Heart left ventricle (tissue), 13 donors: ENCODE measurements at regions not wholly inside any gene's neighbourhood (a gene's known extent, or its start where the extent isn't known, plus 50 kb on each side); places are given as distances from the start of the nearest gene placed in this dataset.

ENCODE experiments used
- POLR2A ChIP-seq, 2 donors: fragments of 450-650 bp; IDR thresholded peaks; one replicate each; pipeline ENCODE4 v1.6.1; 2017; ENCODE audit warnings: antibody characterized with exemption in 2 of 2, mild to moderate bottlenecking in 2 of 2, moderate library complexity in 2 of 2
- TF ChIP-seq, protein P1 (sequence below), 12 donors: fragments of 200-600 bp; sonication (generic) in 4 of 12; IDR thresholded peaks; one replicate each; pipeline versions ENCODE4 v1.5.0 to v1.8.0; 2018 to 2022; ENCODE audit warnings: antibody characterized with exemption in 12 of 12, mild to moderate bottlenecking in 5 of 12
- donor health status: ischemic (EF 13 %, LVEDD 7.1; RV severe dilation, severe dysfunction).
- donor health status: DM: no; HTN: yes; CAD: no.
- donor health status: DM: no; HTN: no; CAD: no.
- donor health status: ischemic (EF 25% LVEDD 6.9; RV normal size, moderate dysfunction).
- donor health status: ischemic (EF 25% LVEDD 5.7; RV mildly dilated, moderate dysfunction).
- donor health status: ischemic (EF 35%, LVEDD 5.7; RV mildly dilated, moderate dysfunction).
- donor health status: nonischemic (EF 11% LVEDD 7.7; RV severe dilation, severe dysfunction).
- donor health status: DM: yes; HTN: yes; CAD: no.
- donor health status: PGD.
- donor health status: ischemic (EF 29% LVEDD 5.4; RV normal size, mild dysfunction).
- donor health status: nonischemic (EF 23%, LVEDD 6.1; RV moderate dilation, normal function).

DNA sequence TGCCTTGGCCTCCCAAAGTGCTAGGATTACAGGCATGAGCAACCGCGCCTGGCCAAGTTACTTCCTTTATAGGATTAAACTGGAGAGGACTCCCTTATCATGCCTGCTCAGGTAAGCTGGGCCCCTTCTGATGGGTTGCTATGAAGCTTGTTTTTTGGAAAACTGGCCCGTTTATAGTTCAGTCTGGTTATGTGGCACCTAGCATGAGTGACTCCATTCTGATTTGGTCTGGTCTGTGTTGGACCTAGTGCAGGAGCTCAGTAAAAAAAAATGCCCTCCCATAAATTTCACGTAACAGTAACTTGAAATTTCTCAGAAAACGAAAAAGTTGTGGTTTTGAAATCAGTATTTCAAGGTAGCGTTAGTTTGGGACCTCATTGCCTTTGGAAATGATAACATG is 448.4 kb downstream of the HACE1 start:
- TF ChIP-seq POLR2A (IDR thresholded peaks at IDR 0.05) = no peak
- TF ChIP-seq, protein P1, sequence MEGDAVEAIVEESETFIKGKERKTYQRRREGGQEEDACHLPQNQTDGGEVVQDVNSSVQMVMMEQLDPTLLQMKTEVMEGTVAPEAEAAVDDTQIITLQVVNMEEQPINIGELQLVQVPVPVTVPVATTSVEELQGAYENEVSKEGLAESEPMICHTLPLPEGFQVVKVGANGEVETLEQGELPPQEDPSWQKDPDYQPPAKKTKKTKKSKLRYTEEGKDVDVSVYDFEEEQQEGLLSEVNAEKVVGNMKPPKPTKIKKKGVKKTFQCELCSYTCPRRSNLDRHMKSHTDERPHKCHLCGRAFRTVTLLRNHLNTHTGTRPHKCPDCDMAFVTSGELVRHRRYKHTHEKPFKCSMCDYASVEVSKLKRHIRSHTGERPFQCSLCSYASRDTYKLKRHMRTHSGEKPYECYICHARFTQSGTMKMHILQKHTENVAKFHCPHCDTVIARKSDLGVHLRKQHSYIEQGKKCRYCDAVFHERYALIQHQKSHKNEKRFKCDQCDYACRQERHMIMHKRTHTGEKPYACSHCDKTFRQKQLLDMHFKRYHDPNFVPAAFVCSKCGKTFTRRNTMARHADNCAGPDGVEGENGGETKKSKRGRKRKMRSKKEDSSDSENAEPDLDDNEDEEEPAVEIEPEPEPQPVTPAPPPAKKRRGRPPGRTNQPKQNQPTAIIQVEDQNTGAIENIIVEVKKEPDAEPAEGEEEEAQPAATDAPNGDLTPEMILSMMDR (IDR thresholded peaks at IDR 0.05) = no peak
